ENCODE measurements at regions not wholly inside any gene's neighbourhood (a gene's known extent, or its start where the extent isn't known, plus 50 kb on each side); places are given as distances from the start of the nearest gene placed in this dataset.
"Not testable (repeated sequence)": the region's sequence is repeated elsewhere in the genome, so short reads cannot be mapped to it uniquely, and the experiment has no call there.

GRCh38 chr4:187664011-187664410, 331.6 kb upstream of the ZFP42 start:
- no peak for DNase-seq (ENCODE audit: low read depth)

GRCh38 chr4:187665086-187665485, 330.5 kb upstream of the ZFP42 start:
- no peak for DNase-seq (ENCODE audit: low read depth)

- DNase-seq (ENCODE audit: low read depth) = no peak
These were observed 329.5 kb upstream of the ZFP42 start for GRCh38 chr4:187666034-187666433.

- DNase-seq (ENCODE audit: low read depth) = no peak
These were observed 328.7 kb upstream of the ZFP42 start for GRCh38 chr4:187666697-187667494.

GRCh38 chr4:187668526-187669082, 327.0 kb upstream of the ZFP42 start:
- DNase-seq (ENCODE audit: low read depth) = no peak

GRCh38 chr4:187671521-187671920, 324.1 kb upstream of the ZFP42 start:
- not testable (repeated sequence) for DNase-seq (ENCODE audit: low read depth)

GRCh38 chr4:187671958-187672357, 323.6 kb upstream of the ZFP42 start:
- not testable (repeated sequence) for DNase-seq (ENCODE audit: low read depth)

- DNase-seq (ENCODE audit: low read depth) = not testable (repeated sequence)
These were observed 323.0 kb upstream of the ZFP42 start for GRCh38 chr4:187672526-187672925.

GRCh38 chr4:187679450-187679849, 316.1 kb upstream of the ZFP42 start:
- no peak for DNase-seq (ENCODE audit: low read depth)

GRCh38 chr4:187685247-187685646, 310.3 kb upstream of the ZFP42 start:
- no peak for DNase-seq (ENCODE audit: low read depth)

- no peak for DNase-seq (ENCODE audit: low read depth)
These were observed 307.9 kb upstream of the ZFP42 start for GRCh38 chr4:187687697-187688096.

- DNase-seq (ENCODE audit: low read depth) = no peak
These were observed 302.9 kb upstream of the ZFP42 start for GRCh38 chr4:187692626-187693025.

- DNase-seq (ENCODE audit: low read depth) = not testable (repeated sequence)
These were observed 300.0 kb upstream of the ZFP42 start for GRCh38 chr4:187695531-187695930.

- DNase-seq (ENCODE audit: low read depth) = no peak
These were observed 284.0 kb upstream of the ZFP42 start for GRCh38 chr4:187711586-187711985.

GRCh38 chr4:187714957-187715356, 280.6 kb upstream of the ZFP42 start:
- DNase-seq (ENCODE audit: low read depth) = no peak

GRCh38 chr4:187715466-187715865, 280.1 kb upstream of the ZFP42 start:
- DNase-seq (ENCODE audit: low read depth) = no peak

- DNase-seq (ENCODE audit: low read depth) = no peak
These were observed 271.1 kb upstream of the ZFP42 start for GRCh38 chr4:187724456-187724855.

- DNase-seq (ENCODE audit: low read depth) = no peak
These were observed 269.1 kb upstream of the ZFP42 start for GRCh38 chr4:187726485-187726884.

GRCh38 chr4:187732524-187732923, 263.0 kb upstream of the ZFP42 start:
- DNase-seq (ENCODE audit: low read depth) = no peak

GRCh38 chr4:187739771-187740170, 255.8 kb upstream of the ZFP42 start:
- no peak for DNase-seq (ENCODE audit: low read depth)

GRCh38 chr4:187744911-187745310, 250.7 kb upstream of the ZFP42 start:
- peak; percentile 3 for DNase-seq (ENCODE audit: low read depth)

GRCh38 chr4:187750652-187751051, 244.9 kb upstream of the ZFP42 start:
- not testable (repeated sequence) for DNase-seq (ENCODE audit: low read depth)

GRCh38 chr4:187767158-187767557, 228.4 kb upstream of the ZFP42 start:
- DNase-seq (ENCODE audit: low read depth) = no peak

- DNase-seq (ENCODE audit: low read depth) = no peak
These were observed 227.9 kb upstream of the ZFP42 start for GRCh38 chr4:187767687-187768086.

Data from RPMI7951 (cell line).